GM19351 (cell line): ENCODE measurements at regions not wholly inside any gene's neighbourhood (a gene's known extent, or its start where the extent isn't known, plus 50 kb on each side); places are given as distances from the start of the nearest gene placed in this dataset.

Experiments used
- ATAC-seq: cut with Tn5 transposase; IDR thresholded peaks from one replicate; pipeline ENCODE4 v1.9.1; 2021; ENCODE audit warnings: mild to moderate bottlenecking, moderate library complexity; ENCODE audit not compliant: unreplicated experiment

DNA sequence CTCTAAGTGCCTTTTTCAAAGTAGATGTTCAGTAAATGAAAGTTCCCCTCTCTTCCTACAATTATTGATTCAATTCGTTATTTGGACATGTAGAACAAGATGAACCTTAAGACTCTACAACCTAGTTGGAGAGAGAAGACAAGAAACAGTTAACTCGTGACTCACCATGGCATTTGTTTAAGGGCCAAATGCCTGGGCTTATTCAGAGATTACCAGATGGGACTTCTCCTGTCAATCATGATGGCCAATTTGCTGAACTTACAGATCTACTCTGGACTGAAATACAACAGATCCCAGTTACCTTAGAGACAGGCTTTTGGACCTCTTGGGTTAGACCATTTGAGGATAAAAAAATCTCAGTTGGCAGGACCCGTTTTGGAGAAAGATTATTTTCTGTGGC, 93.5 kb downstream of the C1orf94 start:
- no peak for ATAC-seq

- ATAC-seq = no peak
Measured at GRCh38 chr1:34272152-34272551, 95.4 kb downstream of the C1orf94 start.

- no peak for ATAC-seq
Measured at GRCh38 chr1:34275150-34275549, 98.4 kb downstream of the C1orf94 start.

GRCh38 chr1:34276606-34277005, 99.9 kb downstream of the C1orf94 start:
- ATAC-seq = no peak

- ATAC-seq = no peak
Measured at GRCh38 chr1:34277150-34277549, 100.4 kb downstream of the C1orf94 start.

- ATAC-seq = no peak
Measured at GRCh38 chr1:34278211-34278610, 101.5 kb downstream of the C1orf94 start.

DNA sequence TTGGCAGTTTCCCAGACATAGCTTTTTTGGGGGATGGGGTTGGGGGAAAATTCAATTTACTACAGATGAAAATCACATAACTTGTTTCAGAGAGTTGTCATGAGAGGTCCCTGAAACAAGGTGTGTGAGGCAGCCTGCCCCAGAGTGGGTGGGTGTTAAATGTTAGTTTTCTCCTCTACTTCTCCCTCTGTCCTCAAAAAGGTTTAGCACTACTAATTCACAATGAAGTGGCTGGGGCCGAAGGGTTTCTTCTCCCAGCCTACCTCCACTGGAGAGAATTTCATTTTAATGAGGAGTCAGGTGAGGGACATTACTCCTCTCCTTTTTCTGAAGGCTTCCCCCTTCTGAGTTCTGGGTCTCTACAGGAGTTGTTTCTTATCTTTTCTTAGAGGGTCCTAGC, 103.3 kb downstream of the C1orf94 start:
- no peak for ATAC-seq

GRCh38 chr1:34280509-34280908, 103.8 kb downstream of the C1orf94 start:
- ATAC-seq = no peak

DNA sequence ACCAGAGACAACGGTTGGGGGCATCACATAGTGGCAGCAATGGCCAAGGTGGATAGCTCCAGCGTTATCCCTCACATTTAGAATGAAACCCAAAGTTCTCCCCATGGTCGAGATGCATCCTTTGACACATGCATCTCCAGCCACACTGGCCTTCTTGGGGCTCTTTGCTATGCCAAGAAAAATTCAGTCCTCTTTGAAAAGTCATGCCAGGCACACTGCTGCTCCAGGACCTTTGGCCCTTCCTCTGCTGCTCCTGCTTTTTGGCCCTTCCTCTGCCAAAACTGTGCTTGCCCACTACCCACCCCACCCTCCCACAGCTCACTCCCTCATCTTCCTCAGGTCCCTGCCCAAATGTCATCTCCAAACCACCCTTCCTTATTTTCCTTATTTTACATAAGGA, 106.4 kb downstream of the C1orf94 start:
- no peak for ATAC-seq

DNA sequence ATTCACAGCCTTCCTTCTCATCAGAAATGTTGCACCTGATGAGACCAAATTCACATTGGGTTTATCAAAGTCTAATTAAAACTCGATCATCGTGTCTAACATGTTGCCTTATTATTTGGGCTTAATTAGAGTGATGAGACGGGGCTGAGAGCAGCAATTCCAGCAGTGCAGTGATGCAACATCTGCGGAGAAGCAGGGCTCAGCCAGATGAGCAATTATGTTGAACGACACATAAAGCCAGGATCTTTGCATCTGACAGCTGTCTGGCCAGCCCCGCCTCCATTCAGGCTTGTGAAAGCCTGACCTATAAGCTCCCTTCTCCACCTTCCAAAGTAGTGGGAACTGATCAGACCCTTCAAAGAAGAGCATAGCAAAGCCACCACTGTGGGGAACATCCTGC, 109.8 kb downstream of the C1orf94 start:
- ATAC-seq = no peak

DNA sequence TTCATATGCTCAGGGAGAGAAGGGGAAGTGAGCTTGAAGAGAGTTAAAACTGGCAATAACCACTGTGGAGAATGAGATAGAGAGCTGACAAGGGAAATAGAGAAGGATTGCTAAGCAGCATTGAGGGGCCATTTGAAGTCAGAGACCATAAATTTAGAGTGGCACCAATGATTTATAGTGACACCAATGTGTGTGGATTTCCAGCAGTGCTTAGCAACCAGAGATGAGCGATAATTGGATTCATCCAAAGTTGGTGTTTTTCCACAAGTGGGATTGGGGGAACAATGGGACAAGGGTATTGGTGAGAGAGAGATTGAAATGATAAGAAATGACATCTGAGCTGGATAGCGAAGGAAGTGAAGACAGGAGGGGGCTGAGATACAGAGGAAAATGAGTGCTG, 114.1 kb downstream of the C1orf94 start:
- ATAC-seq = no peak

DNA sequence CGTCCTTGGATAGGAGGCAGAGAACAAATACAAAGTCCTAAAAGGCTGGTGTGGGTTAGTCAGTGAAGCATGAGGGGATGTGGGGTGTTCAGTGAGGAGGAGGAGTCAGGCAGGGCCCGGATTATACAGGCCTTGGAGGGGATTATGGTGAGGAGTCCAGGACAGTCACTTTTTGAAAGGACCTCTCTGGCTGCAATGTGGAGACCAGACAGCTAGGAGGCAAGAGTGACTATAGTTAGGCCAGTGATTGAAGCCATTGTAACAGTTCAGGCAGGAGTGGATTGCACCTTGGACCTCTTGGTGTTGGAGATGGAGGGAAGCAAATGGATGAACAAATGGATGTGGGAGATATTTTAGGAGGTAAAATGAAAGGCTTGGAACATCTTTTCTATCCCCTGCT, 115.8 kb downstream of the C1orf94 start:
- no peak for ATAC-seq

- no peak for ATAC-seq
Measured at GRCh38 chr1:34296059-34296458, 119.4 kb downstream of the C1orf94 start.

DNA sequence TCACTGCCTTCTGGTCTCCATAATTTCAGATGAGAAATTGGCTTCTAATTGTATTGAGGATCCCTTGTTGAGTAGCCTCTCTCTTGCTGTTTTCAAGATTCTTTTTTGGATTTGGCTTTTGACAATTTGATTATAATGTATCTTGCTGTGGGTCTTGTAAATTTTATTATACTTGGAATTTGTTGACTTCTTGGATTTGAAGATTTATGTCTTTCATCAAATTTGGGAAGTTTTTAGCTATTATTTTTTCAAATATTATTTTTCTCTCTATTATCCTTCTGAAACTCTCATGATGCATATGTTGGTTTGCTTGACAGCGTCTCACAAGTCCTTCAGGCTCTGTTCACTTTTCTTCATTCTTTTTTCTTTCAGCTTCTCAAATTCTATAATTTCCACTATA, 126.1 kb downstream of the C1orf94 start:
- ATAC-seq = no peak

DNA sequence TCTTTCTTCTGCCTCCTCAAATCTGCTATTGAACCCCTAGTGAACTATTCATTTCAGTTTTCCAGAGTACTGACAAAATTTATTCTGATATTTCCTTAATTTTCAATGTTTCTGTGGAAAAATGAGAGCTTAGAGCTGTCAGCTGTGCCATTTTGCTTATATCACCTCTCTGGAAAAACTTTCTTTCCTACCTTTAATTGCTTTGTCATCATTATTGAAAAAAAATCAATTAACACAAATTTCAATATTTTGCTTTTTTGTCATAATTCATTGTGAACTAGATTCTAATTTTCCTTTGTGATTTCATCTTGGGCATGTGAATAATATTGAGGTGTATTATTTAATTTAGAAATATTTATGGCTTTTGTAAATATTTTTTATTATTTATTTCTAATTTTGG, 126.5 kb downstream of the C1orf94 start:
- ATAC-seq = no peak

- no peak for ATAC-seq
Measured at GRCh38 chr1:34306568-34306967, 129.9 kb downstream of the C1orf94 start.

- ATAC-seq = no peak
Measured at GRCh38 chr1:34312359-34312758, 135.7 kb downstream of the C1orf94 start.

DNA sequence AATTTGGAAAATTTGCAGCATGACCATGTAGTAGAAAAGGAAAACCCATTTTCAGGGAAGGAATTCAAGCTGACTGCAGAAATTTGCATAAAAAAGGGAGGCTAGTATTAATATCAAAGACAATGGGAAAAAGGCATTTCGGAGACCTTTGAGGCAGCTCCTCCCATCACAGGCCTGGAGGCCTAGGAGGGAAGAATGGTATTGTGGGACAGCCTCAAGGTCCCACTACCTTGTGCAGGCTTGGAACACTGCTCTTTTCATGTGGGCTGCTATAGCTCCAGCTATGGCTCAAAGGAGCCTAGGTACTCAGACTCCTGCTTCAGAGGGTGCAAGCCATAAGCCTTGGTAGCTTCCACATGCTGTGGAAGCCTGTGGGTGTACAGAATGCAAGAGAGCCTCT, 139.3 kb downstream of the C1orf94 start:
- no peak for ATAC-seq

GRCh38 chr1:34316773-34317172, 140.1 kb downstream of the C1orf94 start:
- no peak for ATAC-seq

GRCh38 chr1:34319218-34319617, 142.5 kb downstream of the C1orf94 start:
- ATAC-seq = no peak

DNA sequence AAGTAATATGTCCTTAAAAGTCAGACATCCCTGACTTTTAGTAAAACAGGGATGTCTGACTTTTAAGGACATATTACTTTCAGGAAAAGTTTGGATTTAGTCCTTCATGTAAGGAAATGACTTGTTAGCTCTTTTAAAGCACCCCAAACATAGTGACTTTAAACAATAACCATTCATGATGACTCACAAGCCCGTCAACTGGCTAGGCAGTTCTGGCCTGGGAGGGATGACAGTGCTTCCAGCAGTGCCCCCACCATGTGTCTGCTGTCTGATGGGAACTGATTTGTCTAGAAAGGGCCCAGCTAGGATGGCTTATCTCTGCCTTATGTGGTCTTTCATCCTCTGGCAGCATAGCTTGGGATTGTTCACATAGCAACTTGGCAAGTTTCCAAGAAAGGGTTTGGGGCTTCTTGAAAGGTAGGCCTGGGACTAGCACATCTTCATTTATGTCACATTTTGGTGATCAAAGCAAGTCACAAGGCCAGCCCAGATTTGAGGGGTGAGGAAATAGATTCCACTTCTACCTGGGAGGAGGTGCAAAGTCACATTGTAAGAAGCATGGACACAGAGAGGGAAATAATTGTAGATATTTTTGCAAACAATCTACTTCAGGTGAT, 143.5 kb downstream of the C1orf94 start:
- no peak for ATAC-seq

DNA sequence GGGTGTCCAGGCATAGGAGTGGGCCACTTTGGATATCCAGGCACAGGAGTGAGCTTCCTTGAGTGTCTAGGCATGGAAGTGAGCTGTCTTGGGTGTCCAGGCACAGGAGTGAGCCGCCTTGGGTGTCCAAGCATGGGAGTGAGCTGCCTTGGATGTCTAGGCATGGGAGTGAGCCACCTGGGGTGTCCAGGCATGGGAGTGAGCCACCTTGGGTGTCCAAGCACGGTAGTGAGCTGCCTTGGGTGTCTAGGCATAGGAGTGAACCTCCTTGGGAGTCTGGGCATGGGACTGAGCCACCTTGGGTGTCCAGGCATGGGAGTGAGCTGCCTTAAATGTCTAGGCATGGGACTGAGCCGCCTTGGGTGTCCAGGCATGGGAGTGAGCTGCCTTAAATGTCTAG, 146.3 kb downstream of the C1orf94 start:
- ATAC-seq = no peak

- no peak for ATAC-seq
Measured at GRCh38 chr1:34324879-34325440, 148.3 kb downstream of the C1orf94 start.
